HUES64 (cell line): ENCODE measurements at regions not wholly inside any gene's neighbourhood (a gene's known extent, or its start where the extent isn't known, plus 50 kb on each side); places are given as distances from the start of the nearest gene placed in this dataset.

Experiments used
- H3K27ac ChIP-seq: 2 replicates; pipeline ENCODE4 v1.7.0; 2013; ENCODE audit warnings: low read depth, low read length, inconsistent platforms
- H3K27me3 ChIP-seq: 2 replicates; pipeline ENCODE4 v1.6.1; 2013; ENCODE audit warnings: mild to moderate bottlenecking, low read length; ENCODE audit not compliant: insufficient read depth
- H3K36me3 ChIP-seq: 2 replicates; pipeline ENCODE4 v1.6.1; 2013; ENCODE audit warnings: mild to moderate bottlenecking, low read length; ENCODE audit not compliant: insufficient read depth
- H3K4me1 ChIP-seq: 2 replicates; pipeline ENCODE4 v1.6.1; 2013; ENCODE audit warnings: mild to moderate bottlenecking, low read length, moderate library complexity; ENCODE audit not compliant: insufficient read depth
- H3K4me3 ChIP-seq: 2 replicates; pipeline ENCODE4 v1.5.1; 2013; ENCODE audit warnings: mild to moderate bottlenecking, low read length, moderate library complexity
- H3K9ac ChIP-seq: 2 replicates; pipeline ENCODE4 v1.6.1; 2013; ENCODE audit warnings: mild to moderate bottlenecking, low read depth, low read length
- H3K9me3 ChIP-seq: 2 replicates; pipeline ENCODE4 v1.6.1; 2013; ENCODE audit warnings: low read depth, low read length; ENCODE audit not compliant: insufficient read depth
- WGBS: fragments of 150-250, 120-280 bp; methylation state at CpG from one replicate; pipeline ENCODE4 v1.1.7; 2013; ENCODE audit warnings: missing lambda C conversion rate; 5-methylcytosine and 5-hydroxymethylcytosine counted together

DNA sequence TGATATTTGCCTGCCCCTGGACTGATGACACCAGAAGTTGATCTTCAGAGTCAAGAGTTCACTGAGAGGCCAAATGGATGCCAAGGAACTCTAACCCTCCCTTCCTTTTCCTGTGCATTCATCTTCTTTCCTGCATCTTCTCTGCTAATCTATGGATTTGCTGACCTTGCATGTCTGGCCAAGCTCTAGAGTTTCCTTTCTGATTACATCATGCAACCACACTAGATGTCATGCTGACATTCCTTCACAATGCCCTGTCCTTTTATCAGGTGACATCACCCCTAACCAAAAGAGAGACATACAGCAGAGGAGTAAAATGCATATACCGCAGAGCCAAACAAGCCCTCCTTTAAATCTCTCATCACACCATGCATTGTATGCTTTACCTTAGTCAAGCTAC is 487.6 kb downstream of the TFAP2A start:
- Histone ChIP-seq H3K36me3 (no peaks in the 10 kb centered on the region), H3K27ac (no peak overlapping the region), H3K9ac (no peak overlapping the region), H3K27me3 (no peaks in the 10 kb centered on the region), H3K4me3 (no peak overlapping the region), H3K4me1 (no peaks in the 10 kb centered on the region), H3K9me3 (no peaks in the 10 kb centered on the region)
- WGBS: 100% methylated on average over 1 of the region's 1 CpG

DNA sequence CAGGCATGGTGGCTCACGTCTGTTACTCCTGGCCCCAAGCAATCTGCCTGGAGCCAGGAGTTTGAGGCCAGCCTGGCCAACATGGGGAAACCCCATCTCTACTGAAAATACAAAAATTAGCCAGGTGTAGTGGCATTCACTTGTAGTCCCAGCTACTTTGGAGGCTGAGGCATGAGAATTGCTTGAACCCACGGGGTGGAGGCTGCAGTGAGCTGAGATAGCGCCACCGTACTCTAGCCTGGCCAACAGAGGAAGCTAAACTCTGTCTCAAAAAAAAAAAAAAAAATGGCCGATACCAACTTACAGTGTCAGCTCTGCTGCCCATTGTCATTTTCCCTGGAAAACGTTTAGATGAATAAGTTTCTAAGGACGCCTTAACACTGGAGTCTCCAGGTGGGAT is 489.9 kb downstream of the TFAP2A start:
- Histone ChIP-seq H3K4me1 (no peaks in the 10 kb centered on the region), H3K4me3 (no peak overlapping the region), H3K9me3 (no peaks in the 10 kb centered on the region), H3K27ac (no peak overlapping the region), H3K36me3 (no peaks in the 10 kb centered on the region), H3K9ac (no peak overlapping the region), H3K27me3 (no peaks in the 10 kb centered on the region)
- 92% methylated on average over 7 of the region's 7 CpGs for WGBS

DNA sequence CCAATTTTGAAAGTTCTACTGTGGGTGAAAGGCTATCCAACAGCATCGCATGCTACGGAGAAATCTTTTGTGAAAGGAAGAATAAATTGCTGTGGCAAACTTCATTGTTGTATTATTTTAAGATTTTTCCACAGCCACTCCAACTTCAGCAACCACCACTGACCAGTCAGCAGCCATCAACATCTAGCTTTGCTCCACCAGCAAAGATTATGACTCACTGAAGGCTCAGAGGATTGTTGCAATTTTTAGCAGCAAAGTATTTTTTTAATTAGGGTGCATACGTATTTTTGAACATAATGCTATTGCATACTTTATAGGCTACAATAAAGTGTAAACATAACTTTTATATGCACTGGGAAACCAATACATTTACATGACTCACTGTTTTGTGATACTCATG is 493.5 kb downstream of the TFAP2A start:
- Histone ChIP-seq H3K36me3 (no peaks in the 10 kb centered on the region), H3K4me1 (no peaks in the 10 kb centered on the region), H3K9ac (no peak overlapping the region), H3K27ac (no peak overlapping the region), H3K27me3 (no peaks in the 10 kb centered on the region), H3K9me3 (no peaks in the 10 kb centered on the region), H3K4me3 (no peak overlapping the region)
- 97% methylated on average over 2 of the region's 3 CpGs for WGBS

DNA sequence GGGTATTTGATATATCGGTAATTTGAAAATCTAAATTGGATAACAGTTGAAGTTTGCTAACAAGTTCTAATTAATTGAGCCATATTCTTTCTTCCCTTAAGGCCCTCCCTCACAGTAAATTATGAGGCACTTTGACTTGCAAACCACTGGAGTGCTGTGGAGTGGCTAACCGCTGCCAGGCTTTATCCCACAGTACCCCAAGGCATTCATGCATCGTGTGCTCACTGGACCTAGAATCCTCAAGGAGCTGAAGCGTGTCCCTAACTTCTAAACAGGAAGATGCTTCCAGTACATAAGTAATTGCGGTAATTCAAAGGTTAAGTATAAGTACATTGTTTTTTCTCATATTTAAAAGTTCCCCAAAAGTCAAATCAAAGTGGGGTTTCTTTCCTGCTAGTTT is 499.9 kb downstream of the TFAP2A start:
- no peak overlapping the region for H3K4me3 ChIP-seq
- 92% methylated on average over 3 of the region's 5 CpGs for WGBS
- no peaks in the 10 kb centered on the region for H3K36me3 ChIP-seq
- H3K9ac ChIP-seq: no peak overlapping the region
- H3K27ac ChIP-seq: no peak overlapping the region
- H3K27me3 ChIP-seq: no peaks in the 10 kb centered on the region
- H3K4me1 ChIP-seq: no peaks in the 10 kb centered on the region
- no peaks in the 10 kb centered on the region for H3K9me3 ChIP-seq

DNA sequence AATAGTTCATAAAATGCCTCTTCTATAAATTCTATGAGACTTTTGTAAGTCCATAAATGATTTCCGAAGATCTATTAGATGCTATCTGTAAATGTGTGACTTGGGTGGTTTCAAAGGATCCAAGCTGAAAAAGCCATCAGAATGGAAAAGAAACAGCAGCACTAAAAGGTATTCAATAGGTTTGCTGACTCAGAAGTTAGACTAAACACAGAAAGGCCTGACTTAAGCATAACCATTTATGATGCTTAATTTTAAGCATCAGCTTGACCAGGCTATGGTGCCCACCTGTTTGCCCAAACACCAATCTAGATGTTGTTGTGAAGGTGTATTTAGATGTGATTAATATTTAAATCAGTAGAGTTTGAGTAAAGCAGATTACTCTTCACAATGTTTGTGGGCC is 513.5 kb downstream of the TFAP2A start:
- no peaks in the 10 kb centered on the region for H3K27me3 ChIP-seq
- WGBS: 94% methylated on average over 1 of the region's 1 CpG
- H3K4me1 ChIP-seq: no peaks in the 10 kb centered on the region
- no peaks in the 10 kb centered on the region for H3K36me3 ChIP-seq
- H3K4me3 ChIP-seq: no peak overlapping the region
- no peak overlapping the region for H3K27ac ChIP-seq
- H3K9me3 ChIP-seq: no peaks in the 10 kb centered on the region
- H3K9ac ChIP-seq: no peak overlapping the region

DNA sequence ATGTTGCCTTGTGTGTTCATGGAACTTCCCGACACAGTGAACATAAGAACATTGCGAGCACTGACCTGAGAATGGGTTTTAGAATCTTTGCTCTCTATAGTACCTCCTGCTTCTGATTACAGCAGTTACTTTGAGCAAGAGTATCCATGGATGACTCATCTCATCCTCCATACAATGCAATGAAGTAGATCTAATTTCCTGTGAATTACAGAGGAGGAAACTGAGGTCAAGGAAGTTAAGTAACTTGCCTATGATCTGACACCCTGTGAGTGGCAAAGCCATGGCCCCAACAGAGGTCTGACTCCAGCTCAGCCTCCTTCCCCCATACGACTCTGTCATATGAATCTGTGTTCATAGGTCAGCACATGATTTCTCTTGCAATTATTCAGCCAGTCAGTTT is 518.1 kb downstream of the TFAP2A start:
- H3K9me3 ChIP-seq: no peaks in the 10 kb centered on the region
- no peak overlapping the region for H3K9ac ChIP-seq
- no peaks in the 10 kb centered on the region for H3K27me3 ChIP-seq
- H3K27ac ChIP-seq: no peak overlapping the region
- 89% methylated on average over 3 of the region's 3 CpGs for WGBS
- H3K4me3 ChIP-seq: no peak overlapping the region
- no peaks in the 10 kb centered on the region for H3K4me1 ChIP-seq
- H3K36me3 ChIP-seq: no peaks in the 10 kb centered on the region

DNA sequence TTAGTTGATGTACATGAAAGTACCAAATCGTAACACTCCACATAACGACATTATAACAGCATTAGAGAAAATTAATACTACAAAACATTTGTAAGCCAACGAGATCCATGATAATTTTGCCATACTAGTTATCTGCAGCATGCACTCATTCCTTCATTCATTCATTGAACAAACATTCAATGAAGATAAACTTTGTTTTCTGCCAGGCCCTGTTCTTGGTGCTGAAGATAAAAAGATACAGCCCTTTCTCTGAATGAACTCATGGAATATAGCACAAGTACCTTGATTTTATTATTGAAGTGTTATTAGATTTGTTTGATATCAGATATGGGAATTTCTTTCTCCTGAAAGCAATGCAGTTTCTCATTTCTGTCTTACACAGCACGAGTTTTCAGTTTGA is 524.0 kb downstream of the TFAP2A start:
- Histone ChIP-seq H3K36me3 (no peaks in the 10 kb centered on the region), H3K9ac (no peak overlapping the region), H3K9me3 (no peaks in the 10 kb centered on the region), H3K4me1 (no peaks in the 10 kb centered on the region), H3K27me3 (no peaks in the 10 kb centered on the region), H3K4me3 (no peak overlapping the region), H3K27ac (no peak overlapping the region)
- 93% methylated on average over 4 of the region's 4 CpGs for WGBS

DNA sequence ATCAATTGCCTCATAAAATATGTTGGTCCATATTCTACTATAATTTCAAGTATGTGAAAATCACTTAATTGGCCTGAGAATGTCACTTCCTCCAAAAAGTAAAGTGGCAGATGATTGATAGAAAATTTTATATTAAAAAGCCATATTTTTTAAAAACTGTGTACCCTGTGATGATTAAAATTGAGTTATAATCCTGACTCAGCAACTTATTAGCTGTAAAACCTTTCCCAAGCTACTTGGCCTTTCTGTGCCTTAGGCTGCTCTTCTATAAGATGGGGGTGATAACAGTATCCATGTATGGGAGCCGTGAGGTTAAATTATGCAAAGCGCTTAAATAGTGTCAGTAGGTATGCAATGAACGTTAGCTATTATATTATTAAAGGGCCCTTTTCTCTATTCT is 524.4 kb downstream of the TFAP2A start:
- Histone ChIP-seq H3K4me3 (no peak overlapping the region), H3K36me3 (no peaks in the 10 kb centered on the region), H3K9ac (no peak overlapping the region), H3K9me3 (no peaks in the 10 kb centered on the region), H3K27ac (no peak overlapping the region), H3K27me3 (no peaks in the 10 kb centered on the region), H3K4me1 (no peaks in the 10 kb centered on the region)
- WGBS: 88% methylated on average over 2 of the region's 3 CpGs

DNA sequence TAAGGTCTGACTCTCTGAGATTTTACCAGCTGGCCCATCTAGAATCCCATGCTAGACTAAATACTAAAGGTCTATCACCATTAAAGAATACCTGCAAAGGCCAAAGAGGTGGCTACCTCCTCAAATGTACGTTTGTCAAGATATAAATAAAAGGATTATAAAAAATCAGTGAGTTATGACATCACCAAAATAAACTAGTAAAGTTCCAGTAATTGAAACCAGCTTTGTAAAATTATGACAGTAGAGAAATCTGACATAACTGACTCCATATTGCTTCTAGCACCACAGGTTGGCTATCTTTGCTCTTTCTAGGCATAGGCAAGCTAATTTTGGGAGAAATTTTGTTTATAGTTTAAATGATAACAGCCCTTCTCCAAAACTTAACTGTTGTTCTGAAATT is 536.3 kb downstream of the TFAP2A start:
- Histone ChIP-seq H3K36me3 (no peaks in the 10 kb centered on the region), H3K27me3 (no peaks in the 10 kb centered on the region), H3K9ac (no peak overlapping the region), H3K27ac (no peak overlapping the region), H3K4me1 (no peaks in the 10 kb centered on the region), H3K9me3 (peaks cover 28% of the 10 kb centered on the region), H3K4me3 (no peak overlapping the region)
- no CpG with 5 or more reads among the region's 1 CpG for WGBS

DNA sequence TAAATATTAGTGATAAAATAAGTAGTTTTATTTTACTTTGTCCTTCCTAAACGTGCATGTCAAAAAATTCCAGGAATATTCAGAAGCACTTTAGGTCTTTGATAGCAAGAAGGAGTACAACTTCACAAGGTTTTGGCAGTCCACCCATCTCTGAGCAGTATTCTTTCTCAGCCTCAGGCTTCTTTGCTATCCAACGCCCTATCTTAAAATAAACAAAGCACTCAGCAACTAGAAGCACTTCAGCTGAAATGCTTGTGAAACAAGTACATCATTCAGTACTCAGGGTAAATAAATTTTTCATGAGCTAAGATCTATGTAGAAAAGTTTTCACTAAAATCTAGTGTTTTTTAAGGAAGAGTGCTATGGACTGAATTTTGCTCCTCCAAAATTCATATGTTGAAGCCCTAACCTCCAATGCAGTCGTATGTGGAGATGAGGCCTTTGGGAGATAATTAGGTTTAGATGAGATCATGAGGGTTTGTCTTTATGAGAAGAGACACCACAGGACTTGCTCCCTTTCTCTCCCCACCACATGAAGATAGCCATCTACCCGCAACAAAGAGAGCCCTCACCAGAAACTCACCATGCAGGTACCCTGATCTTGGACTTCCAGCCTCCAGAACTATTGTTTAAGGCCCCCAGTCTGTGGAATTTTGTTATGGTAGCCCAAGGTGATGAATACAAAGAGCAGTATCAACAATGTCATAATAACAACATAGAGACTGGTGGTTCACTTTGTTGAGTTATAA is 539.1 kb downstream of the TFAP2A start:
- Histone ChIP-seq H3K9ac (no peak overlapping the region), H3K27me3 (no peaks in the 10 kb centered on the region), H3K9me3 (peaks cover 11% of the 10 kb centered on the region), H3K36me3 (no peaks in the 10 kb centered on the region), H3K4me1 (no peaks in the 10 kb centered on the region), H3K27ac (no peak overlapping the region), H3K4me3 (no peak overlapping the region)
- WGBS: 85% methylated on average over 3 of the region's 4 CpGs

DNA sequence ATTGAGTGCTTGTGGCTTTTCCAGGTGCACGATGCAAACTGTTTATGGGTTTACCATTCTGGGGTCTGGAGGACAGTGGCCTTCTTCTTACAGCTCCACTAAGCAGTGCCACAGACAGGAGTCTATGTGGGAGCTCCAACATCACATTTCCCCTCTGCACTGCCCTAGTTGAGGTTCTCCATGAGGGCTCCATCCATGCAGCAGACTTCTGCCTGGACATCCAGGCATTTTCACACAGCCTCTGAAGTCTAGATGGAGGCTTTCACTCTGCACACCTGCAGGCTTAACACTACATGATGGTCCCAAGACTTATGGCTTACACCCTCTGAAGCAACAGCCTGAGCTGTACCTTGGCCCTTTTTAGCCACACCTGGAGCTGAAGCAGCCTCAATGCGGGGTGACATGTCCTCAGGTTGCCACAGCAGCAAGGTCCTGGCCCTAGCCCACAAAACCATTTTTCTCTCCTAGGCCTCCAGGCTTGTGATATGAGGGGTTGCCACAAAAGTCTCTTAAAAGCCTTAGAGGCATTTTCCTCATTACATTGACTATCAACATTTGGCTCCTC is 552.2 kb downstream of the TFAP2A start:
- Histone ChIP-seq H3K4me3 (no peak overlapping the region), H3K9ac (no peak overlapping the region), H3K36me3 (no peaks in the 10 kb centered on the region), H3K27me3 (no peaks in the 10 kb centered on the region), H3K9me3 (peaks cover 26% of the 10 kb centered on the region), H3K27ac (no peak overlapping the region), H3K4me1 (no peaks in the 10 kb centered on the region)
- WGBS: 97% methylated on average over 2 of the region's 2 CpGs
